CD14-positive monocyte (primary cell): ENCODE measurements at regions not wholly inside any gene's neighbourhood (a gene's known extent, or its start where the extent isn't known, plus 50 kb on each side); places are given as distances from the start of the nearest gene placed in this dataset.

ENCODE experiments used
- DNase-seq, 3 donors: peaks; one replicate each; pipeline ENCODE4 v3.0.0-alpha.2; 2011 to 2022
- H2AFZ ChIP-seq: 2 replicates; pipeline ENCODE4 v1.6.0; 2012; ENCODE audit warnings: mild to moderate bottlenecking, low read depth, low read length, inconsistent platforms; ENCODE audit not compliant: insufficient read depth, poor library complexity, severe bottlenecking
- H3K27ac ChIP-seq, 2 donors: 1 replicate in 1 of 2; 2 replicates in 1 of 2; pipeline ENCODE4 v1.5.1; 2012 to 2013; ENCODE audit warnings: low read length in 2 of 2, control low read depth in 1 of 2, inconsistent platforms in 1 of 2, low read depth in 1 of 2, mild to moderate bottlenecking in 1 of 2
- H3K27me3 ChIP-seq, 2 donors: one replicate each; pipeline versions ENCODE4 v1.6.0 to v1.6.1; 2011 to 2013; ENCODE audit warnings: low read length in 2 of 2; ENCODE audit not compliant: control insufficient read depth in 2 of 2, insufficient read depth in 2 of 2
- H3K36me3 ChIP-seq, 2 donors: replicated peaks in 1 of 2; 1 replicate in 1 of 2; 2 replicates in 1 of 2; pipeline versions ENCODE4 v1.5.1 to v1.6.1; 2012 to 2013; ENCODE audit warnings: low read length in 2 of 2, control low read depth in 1 of 2, inconsistent platforms in 1 of 2, mild to moderate bottlenecking in 1 of 2; ENCODE audit not compliant: insufficient read depth in 2 of 2, control insufficient read depth in 1 of 2
- H3K4me1 ChIP-seq, 2 donors: 1 replicate in 1 of 2; 2 replicates in 1 of 2; pipeline versions ENCODE4 v1.5.1 to v1.6.1; 2012 to 2013; ENCODE audit warnings: low read length in 2 of 2, control low read depth in 1 of 2, inconsistent platforms in 1 of 2, mild to moderate bottlenecking in 1 of 2, moderate library complexity in 1 of 2; ENCODE audit not compliant: insufficient read depth in 2 of 2, control insufficient read depth in 1 of 2
- H3K4me2 ChIP-seq: replicated peaks from 2 replicates; pipeline ENCODE3; 2012; ENCODE audit warnings: low read length, moderate library complexity, mild to moderate bottlenecking; ENCODE audit not compliant: poor library complexity, severe bottlenecking; ENCODE audit errors: extremely low read depth
- H3K4me3 ChIP-seq, 3 experiments: fragments of 200-600 bp in 1 of 3; sonication (generic) in 1 of 3; replicated peaks in 1 of 3; 1 replicate in 2 of 3; 2 replicates in 1 of 3; pipeline ENCODE4 v1.5.1; 2011 to 2013; ENCODE audit warnings: low read length in 3 of 3, mild to moderate bottlenecking in 3 of 3, control low read depth in 2 of 3, low read depth in 2 of 3, inconsistent platforms in 1 of 3, moderate library complexity in 1 of 3
- H3K79me2 ChIP-seq: 2 replicates; pipeline ENCODE4 v1.6.0; 2012; ENCODE audit warnings: mild to moderate bottlenecking, control low read depth, inconsistent platforms, low read length, moderate library complexity; ENCODE audit not compliant: insufficient read depth
- H3K9ac ChIP-seq: 2 replicates; pipeline ENCODE4 v1.6.0; 2017; ENCODE audit warnings: low read length, mild to moderate bottlenecking; ENCODE audit not compliant: insufficient read depth, poor library complexity, severe bottlenecking
- H3K9me3 ChIP-seq, 2 donors: replicated peaks in 1 of 2; 1 replicate in 1 of 2; 2 replicates in 1 of 2; pipeline versions ENCODE4 v1.5.1 to v1.6.1; 2012 to 2013; ENCODE audit warnings: low read length in 2 of 2, control low read depth in 1 of 2; ENCODE audit not compliant: control insufficient read depth in 1 of 2, insufficient read depth in 1 of 2
- H4K20me1 ChIP-seq: 2 replicates; pipeline ENCODE4 v1.6.0; 2012; ENCODE audit warnings: mild to moderate bottlenecking, low read length, control low read depth, moderate library complexity; ENCODE audit not compliant: insufficient read depth
- H3K27ac Mint-ChIP-seq, 7 donors: one replicate each; pipeline ENCODE4 v1.8.0; 2020; ENCODE audit warnings: mild to moderate bottlenecking in 7 of 7, mixed read lengths in 7 of 7, moderate library complexity in 6 of 7, inconsistent platforms in 2 of 7
- H3K27me3 Mint-ChIP-seq, 3 donors: one replicate each; pipeline ENCODE4 v1.8.0; 2021 to 2022; ENCODE audit warnings: low read depth in 3 of 3, mild to moderate bottlenecking in 3 of 3, mixed read lengths in 3 of 3, moderate library complexity in 3 of 3, inconsistent platforms in 1 of 3
- H3K36me3 Mint-ChIP-seq, 2 donors: one replicate each; pipeline ENCODE4 v1.8.0; 2020; ENCODE audit warnings: mixed read lengths in 2 of 2, inconsistent platforms in 1 of 2, mild to moderate bottlenecking in 1 of 2
- H3K4me1 Mint-ChIP-seq: one replicate; pipeline ENCODE4 v1.8.0; 2020; ENCODE audit warnings: mild to moderate bottlenecking, mixed read lengths
- H3K4me3 Mint-ChIP-seq, 2 donors: one replicate each; pipeline ENCODE4 v1.8.0; 2020; ENCODE audit warnings: mild to moderate bottlenecking in 2 of 2, mixed read lengths in 2 of 2, moderate library complexity in 1 of 2
- H3K9me3 Mint-ChIP-seq, 7 donors: one replicate each; pipeline ENCODE4 v1.8.0; 2020 to 2022; ENCODE audit warnings: mixed read lengths in 7 of 7, mild to moderate bottlenecking in 6 of 7, moderate library complexity in 6 of 7, inconsistent platforms in 2 of 7
- CTCF ChIP-seq: fragments of 200-600 bp; IDR thresholded peaks from one replicate; pipeline ENCODE4 v1.8.0; 2022; ENCODE audit warnings: antibody characterized with exemption, mild to moderate bottlenecking
- WGBS: methylation state at CpG from one replicate; pipeline ENCODE4 v1.1.5; 2013; ENCODE audit warnings: missing lambda C conversion rate; ENCODE audit not compliant: insufficient coverage; 5-methylcytosine and 5-hydroxymethylcytosine counted together
- intact Hi-C, 2 donors: fragments of 100-400 bp; cut with micrococcal nuclease; formaldehyde crosslinking; loops; one replicate each; pipeline versions ENCODE4 v1.15.0 to v1.15.1; 2023

DNA sequence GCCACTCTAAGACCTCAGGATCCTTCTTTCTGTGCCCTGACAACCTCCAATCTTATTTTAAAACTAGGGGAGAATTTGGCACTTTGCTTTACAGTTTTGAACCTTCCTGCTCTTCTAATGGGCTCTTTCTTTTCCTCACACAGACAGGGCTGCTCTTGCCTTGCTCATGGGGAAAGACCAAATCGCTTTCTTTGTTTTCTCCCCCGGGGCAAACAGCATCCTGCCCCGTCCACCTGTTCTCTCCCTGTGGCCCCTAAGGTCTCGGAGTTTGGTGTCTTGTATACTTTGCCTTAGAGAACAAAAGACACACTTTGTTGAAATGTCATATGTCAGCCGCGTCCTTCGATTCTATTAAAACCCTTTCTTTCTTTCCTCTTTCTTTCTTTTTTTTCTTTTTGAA, 306.7 kb upstream of the SALL1 start:
- Histone ChIP-seq H3K4me1 (no peaks in the 10 kb centered on the region), H4K20me1 (no peaks in the 10 kb centered on the region), H3K9ac (no peak overlapping the region), H3K9me3 (no peaks in the 10 kb centered on the region), H3K27ac (no peak overlapping the region), H2AFZ (no peak overlapping the region), H3K36me3 (no peaks in the 10 kb centered on the region), H3K79me2 (no peaks in the 10 kb centered on the region), H3K27me3 (no peaks in the 10 kb centered on the region), H3K4me3 (no peak overlapping the region), H3K4me2 (no peak overlapping the region)
- Mint-ChIP-seq H3K9me3 (peaks cover 0 to 3% (median 0%) of the 10 kb centered on the region in 7 donors), H3K4me1 (no peaks in the 10 kb centered on the region), H3K27ac (no peak overlapping the region), H3K36me3 (no peaks in the 10 kb centered on the region), H3K27me3 (no peaks in the 10 kb centered on the region), H3K4me3 (no peak overlapping the region)
- 80% methylated on average over 3 of the region's 7 CpGs for WGBS
- TF ChIP-seq CTCF: no peak
- DNase-seq: no peak
- intact Hi-C loops: no loop called here

GRCh38 chr16:51455398-51455797, 304.3 kb upstream of the SALL1 start:
- Mint-ChIP-seq H3K4me1 (no peaks in the 10 kb centered on the region), H3K36me3 (no peaks in the 10 kb centered on the region), H3K9me3 (peaks cover 0 to 3% (median 0%) of the 10 kb centered on the region in 7 donors), H3K4me3 (no peak overlapping the region), H3K27me3 (no peaks in the 10 kb centered on the region), H3K27ac (no peak overlapping the region)
- TF ChIP-seq CTCF: no peak
- DNase-seq: no peak
- Histone ChIP-seq H3K27me3 (no peaks in the 10 kb centered on the region), H3K4me3 (no peak overlapping the region), H3K9ac (no peak overlapping the region), H3K4me1 (no peaks in the 10 kb centered on the region), H3K79me2 (no peaks in the 10 kb centered on the region), H4K20me1 (no peaks in the 10 kb centered on the region), H3K9me3 (no peaks in the 10 kb centered on the region), H3K27ac (no peak overlapping the region), H3K4me2 (no peak overlapping the region), H3K36me3 (no peaks in the 10 kb centered on the region), H2AFZ (no peak overlapping the region)
- no CpG with 5 or more reads among the region's 1 CpG for WGBS
- intact Hi-C loops: no loop called here
